ENCODE measurements at regions not wholly inside any gene's neighbourhood (a gene's known extent, or its start where the extent isn't known, plus 50 kb on each side); places are given as distances from the start of the nearest gene placed in this dataset.

- DNase-seq (ENCODE audit: low read depth, low spot score): no peak
- H3K4me3 ChIP-seq (ENCODE audit: low read length): no peak overlapping the region
Measured at GRCh38 chr1:188426561-188426960, 1597.8 kb downstream of the PLA2G4A start.

DNA sequence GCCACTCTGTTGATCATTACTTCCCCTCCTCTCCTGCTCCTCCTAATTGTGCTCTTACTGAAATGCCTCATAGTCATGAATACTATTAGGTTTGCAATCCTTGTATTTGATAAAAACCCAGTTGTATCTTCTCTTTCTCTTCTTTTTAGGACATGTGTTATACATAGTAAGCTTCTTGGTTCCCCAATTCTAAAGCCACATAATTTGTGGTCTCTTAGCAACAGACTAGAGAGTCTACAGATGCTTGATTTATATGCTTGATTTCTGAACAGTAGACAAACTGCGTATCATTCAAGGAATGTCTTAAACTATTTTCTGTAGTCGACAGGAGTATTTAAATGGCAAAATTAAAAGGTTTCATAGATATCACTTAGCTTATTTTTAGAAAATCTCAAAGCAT is 1598.9 kb downstream of the PLA2G4A start:
- DNase-seq (ENCODE audit: low read depth, low spot score): no peak

DNA sequence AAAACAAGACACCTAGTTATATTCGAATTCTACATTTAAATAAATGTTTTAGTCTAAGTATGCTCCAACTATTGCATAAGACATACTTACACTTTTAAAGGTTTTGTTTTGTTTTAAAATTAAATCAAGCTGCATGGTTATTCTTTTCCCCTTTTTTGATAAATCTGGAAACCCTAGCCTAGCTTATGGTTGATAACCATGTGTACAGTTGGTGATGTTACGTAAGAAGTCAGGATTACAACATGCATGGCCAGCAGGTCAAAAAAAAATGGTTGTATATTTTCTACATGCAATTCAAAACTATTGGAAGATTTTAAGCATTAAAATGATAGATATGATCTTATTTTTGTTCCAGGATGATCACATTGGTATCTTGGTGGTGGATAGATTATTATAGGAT is 1600.6 kb downstream of the PLA2G4A start:
- no peak overlapping the region for H3K4me3 ChIP-seq (ENCODE audit: low read length)
- no peak for DNase-seq (ENCODE audit: low read depth, low spot score)

More for the DNA sequence above, 1598.9 kb downstream of the PLA2G4A start:
- H3K4me3 ChIP-seq (ENCODE audit: low read length): no peak overlapping the region

- DNase-seq (ENCODE audit: low read depth, low spot score): no peak
- H3K4me3 ChIP-seq (ENCODE audit: low read length): no peak overlapping the region
Measured at GRCh38 chr1:188432427-188432826, 1603.7 kb downstream of the PLA2G4A start.

- H3K4me3 ChIP-seq (ENCODE audit: low read length): no peak overlapping the region
- no peak for DNase-seq (ENCODE audit: low read depth, low spot score)
Measured at GRCh38 chr1:188433425-188433824, 1604.7 kb downstream of the PLA2G4A start.

DNA sequence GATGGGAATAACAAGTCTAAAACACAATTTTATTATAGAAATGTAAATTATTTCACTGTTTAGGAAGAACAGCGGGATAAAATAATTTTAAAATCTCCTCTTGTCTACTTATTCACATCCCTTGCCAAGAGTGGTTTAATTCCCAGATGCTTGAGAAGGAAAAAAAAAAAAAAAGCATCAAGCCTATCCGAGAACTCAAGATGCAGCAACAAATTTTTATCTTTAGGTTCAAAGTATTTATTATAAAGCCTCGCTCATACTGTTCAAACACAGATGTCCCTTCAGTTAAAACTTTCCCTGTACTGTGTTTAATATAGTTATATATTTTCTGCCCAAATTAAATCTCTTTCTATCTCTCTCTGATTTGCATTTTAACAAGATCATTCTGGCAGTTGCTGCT is 1615.8 kb downstream of the PLA2G4A start:
- DNase-seq (ENCODE audit: low read depth, low spot score): no peak
- H3K4me3 ChIP-seq (ENCODE audit: low read length): no peak overlapping the region

- DNase-seq (ENCODE audit: low read depth, low spot score): no peak
- no peak overlapping the region for H3K4me3 ChIP-seq (ENCODE audit: low read length)
Measured at GRCh38 chr1:188462837-188463236, 1634.1 kb downstream of the PLA2G4A start.

- no peak overlapping the region for H3K4me3 ChIP-seq (ENCODE audit: low read length)
- DNase-seq (ENCODE audit: low read depth, low spot score): no peak
Measured at GRCh38 chr1:188463919-188464318, 1635.2 kb downstream of the PLA2G4A start.

DNA sequence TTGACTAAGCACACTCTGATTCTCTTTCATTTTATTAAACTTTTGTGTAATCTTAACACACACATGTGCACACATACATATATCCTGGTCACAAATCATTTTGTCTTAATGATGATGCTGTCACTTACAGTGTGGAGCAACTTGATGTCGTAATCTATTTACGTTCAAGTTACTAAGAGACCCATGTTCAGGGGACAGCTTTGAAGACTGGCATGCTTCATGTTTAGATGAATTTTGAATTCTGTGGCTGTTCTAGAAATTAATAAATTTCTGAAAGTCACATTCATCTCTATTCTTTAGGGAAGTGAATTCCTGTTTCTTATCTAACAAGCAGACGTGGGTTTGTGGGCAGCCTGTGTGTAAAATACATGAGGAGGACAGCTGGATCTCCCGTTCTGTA is 1637.8 kb downstream of the PLA2G4A start:
- DNase-seq (ENCODE audit: low read depth, low spot score): no peak
- no peak overlapping the region for H3K4me3 ChIP-seq (ENCODE audit: low read length)

- DNase-seq (ENCODE audit: low read depth, low spot score): no peak
Measured at GRCh38 chr1:188476606-188477005, 1647.9 kb downstream of the PLA2G4A start.

GRCh38 chr1:188489336-188490112 is 1660.8 kb downstream of the PLA2G4A start:
- no peak for DNase-seq (ENCODE audit: low read depth, low spot score)
- no peak overlapping the region for H3K4me3 ChIP-seq (ENCODE audit: low read length)

More at GRCh38 chr1:188476606-188477005, 1647.9 kb downstream of the PLA2G4A start:
- H3K4me3 ChIP-seq (ENCODE audit: low read length): no peak overlapping the region

GRCh38 chr1:188496506-188496905 is 1667.8 kb downstream of the PLA2G4A start:
- DNase-seq (ENCODE audit: low read depth, low spot score): no peak
- no peak overlapping the region for H3K4me3 ChIP-seq (ENCODE audit: low read length)

GRCh38 chr1:188497020-188497419 is 1668.3 kb downstream of the PLA2G4A start:
- no peak for DNase-seq (ENCODE audit: low read depth, low spot score)
- H3K4me3 ChIP-seq (ENCODE audit: low read length): no peak overlapping the region

- H3K4me3 ChIP-seq (ENCODE audit: low read length): no peak overlapping the region
- DNase-seq (ENCODE audit: low read depth, low spot score): no peak
Measured at GRCh38 chr1:188499690-188500089, 1670.9 kb downstream of the PLA2G4A start.

GRCh38 chr1:188514917-188515316 is 1686.2 kb downstream of the PLA2G4A start:
- no peak for DNase-seq (ENCODE audit: low read depth, low spot score)

DNA sequence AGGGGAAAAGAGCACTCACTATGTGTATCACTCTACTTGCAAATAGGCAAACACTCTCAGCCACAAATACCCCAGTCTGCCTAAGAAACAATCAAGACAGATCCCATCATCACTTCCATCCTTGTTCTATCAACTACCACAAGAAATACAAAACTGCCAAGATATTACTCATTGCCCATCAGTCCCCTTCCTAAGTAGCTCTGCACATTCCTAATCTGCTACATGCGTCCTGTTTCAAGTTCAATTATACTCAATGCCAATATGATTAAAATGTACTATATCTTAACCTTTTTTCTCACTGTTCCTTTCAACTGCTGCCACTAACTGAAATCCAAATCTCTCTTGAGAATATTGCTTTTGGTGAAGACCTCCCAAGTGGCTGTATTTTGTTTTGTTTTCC is 1688.4 kb downstream of the PLA2G4A start:
- DNase-seq (ENCODE audit: low read depth, low spot score): no peak

More at GRCh38 chr1:188514917-188515316, 1686.2 kb downstream of the PLA2G4A start:
- H3K4me3 ChIP-seq (ENCODE audit: low read length): no peak overlapping the region

DNA sequence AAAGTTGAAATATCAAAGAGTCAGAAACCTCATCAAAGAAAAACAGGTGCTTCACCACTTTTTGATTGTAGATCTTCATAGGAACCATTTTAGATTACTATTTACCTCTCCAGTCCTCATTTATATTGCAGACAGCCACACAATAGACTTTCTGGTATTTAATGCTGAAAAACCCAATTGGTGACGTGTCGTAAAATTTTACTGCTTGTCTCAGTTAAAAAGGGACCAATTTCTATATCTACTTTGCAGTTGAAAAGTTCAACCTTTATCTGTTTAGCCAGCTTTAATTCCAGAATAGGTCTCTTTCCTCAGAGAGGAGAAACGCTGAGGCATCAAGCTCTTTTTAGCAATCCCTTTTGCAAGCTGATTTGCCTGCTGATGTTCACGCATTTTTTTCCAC is 1722.4 kb downstream of the PLA2G4A start:
- H3K4me3 ChIP-seq (ENCODE audit: low read length): no peak overlapping the region
- no peak for DNase-seq (ENCODE audit: low read depth, low spot score)

More for the DNA sequence above, 1688.4 kb downstream of the PLA2G4A start:
- H3K4me3 ChIP-seq (ENCODE audit: low read length): no peak overlapping the region

GRCh38 chr1:188557053-188557452 is 1728.3 kb downstream of the PLA2G4A start:
- H3K4me3 ChIP-seq (ENCODE audit: low read length): no peak overlapping the region
- no peak for DNase-seq (ENCODE audit: low read depth, low spot score)

GRCh38 chr1:188582911-188583532 is 1754.3 kb downstream of the PLA2G4A start:
- no peak for DNase-seq (ENCODE audit: low read depth, low spot score)
- no peak overlapping the region for H3K4me3 ChIP-seq (ENCODE audit: low read length)

GRCh38 chr1:188584119-188584518 is 1755.4 kb downstream of the PLA2G4A start:
- H3K4me3 ChIP-seq (ENCODE audit: low read length): no peak overlapping the region
- DNase-seq (ENCODE audit: low read depth, low spot score): no peak

GRCh38 chr1:188590641-188591040 is 1761.9 kb downstream of the PLA2G4A start:
- H3K4me3 ChIP-seq (ENCODE audit: low read length): no peak overlapping the region
- no peak for DNase-seq (ENCODE audit: low read depth, low spot score)
